ENCODE measurements at regions not wholly inside any gene's neighbourhood (a gene's known extent, or its start where the extent isn't known, plus 50 kb on each side); places are given as distances from the start of the nearest gene placed in this dataset.
"Not testable (repeated sequence)": the region's sequence is repeated elsewhere in the genome, so short reads cannot be mapped to it uniquely, and the experiment has no call there.

- DNase-seq (ENCODE audit: low spot score): no peak
Measured at GRCh38 chr3:86887876-86888275, 103.1 kb downstream of the VGLL3 start.

- DNase-seq (ENCODE audit: low spot score): no peak
Measured at GRCh38 chr3:86880066-86880465, 110.9 kb downstream of the VGLL3 start.

GRCh38 chr3:86876504-86877181 is 114.3 kb downstream of the VGLL3 start:
- not testable (repeated sequence) for DNase-seq (ENCODE audit: low spot score)

- DNase-seq (ENCODE audit: low spot score): not testable (repeated sequence)
Measured at GRCh38 chr3:86874790-86875189, 116.2 kb downstream of the VGLL3 start.

GRCh38 chr3:86869566-86869965 is 121.4 kb downstream of the VGLL3 start:
- DNase-seq (ENCODE audit: low spot score): peak; percentile 1

GRCh38 chr3:86867982-86868381 is 123.0 kb downstream of the VGLL3 start:
- no peak for DNase-seq (ENCODE audit: low spot score)

GRCh38 chr3:86865506-86865905 is 125.4 kb downstream of the VGLL3 start:
- DNase-seq (ENCODE audit: low spot score): no peak

- DNase-seq (ENCODE audit: low spot score): no peak
Measured at GRCh38 chr3:86856711-86857110, 134.2 kb downstream of the VGLL3 start.

GRCh38 chr3:86849991-86850390 is 141.0 kb downstream of the VGLL3 start:
- no peak for DNase-seq (ENCODE audit: low spot score)

GRCh38 chr3:86845726-86846125 is 145.2 kb downstream of the VGLL3 start:
- no peak for DNase-seq (ENCODE audit: low spot score)

GRCh38 chr3:86838927-86839326 is 152.0 kb downstream of the VGLL3 start:
- no peak for DNase-seq (ENCODE audit: low spot score)

GRCh38 chr3:86837871-86838270 is 153.1 kb downstream of the VGLL3 start:
- DNase-seq (ENCODE audit: low spot score): no peak

- no peak for DNase-seq (ENCODE audit: low spot score)
Measured at GRCh38 chr3:86830566-86830965, 160.4 kb downstream of the VGLL3 start.

- DNase-seq (ENCODE audit: low spot score): no peak
Measured at GRCh38 chr3:86828751-86829150, 162.2 kb downstream of the VGLL3 start.

GRCh38 chr3:86827582-86827981 is 163.4 kb downstream of the VGLL3 start:
- not testable (repeated sequence) for DNase-seq (ENCODE audit: low spot score)

- no peak for DNase-seq (ENCODE audit: low spot score)
Measured at GRCh38 chr3:86826292-86826691, 164.7 kb downstream of the VGLL3 start.

GRCh38 chr3:86815880-86816279 is 175.1 kb downstream of the VGLL3 start:
- DNase-seq (ENCODE audit: low spot score): no peak

- no peak for DNase-seq (ENCODE audit: low spot score)
Measured at GRCh38 chr3:86814918-86815655, 175.9 kb downstream of the VGLL3 start.

GRCh38 chr3:86814321-86814720 is 176.6 kb downstream of the VGLL3 start:
- peak; percentile 89 for DNase-seq (ENCODE audit: low spot score)

GRCh38 chr3:86801921-86802320 is 189.0 kb downstream of the VGLL3 start:
- DNase-seq (ENCODE audit: low spot score): no peak

GRCh38 chr3:86801066-86801465 is 189.9 kb downstream of the VGLL3 start:
- no peak for DNase-seq (ENCODE audit: low spot score)

GRCh38 chr3:86800116-86800515 is 190.8 kb downstream of the VGLL3 start:
- no peak for DNase-seq (ENCODE audit: low spot score)

GRCh38 chr3:86797946-86798345 is 193.0 kb downstream of the VGLL3 start:
- DNase-seq (ENCODE audit: low spot score): no peak

Measured in globus pallidus (tissue), 1 donor.